ENCODE measurements at regions not wholly inside any gene's neighbourhood (a gene's known extent, or its start where the extent isn't known, plus 50 kb on each side); places are given as distances from the start of the nearest gene placed in this dataset.
"Not testable (repeated sequence)": the region's sequence is repeated elsewhere in the genome, so short reads cannot be mapped to it uniquely, and the experiment has no call there.

- no peaks in the 10 kb centered on the region for H3K36me3 ChIP-seq
- no peaks in the 10 kb centered on the region for H3K27me3 ChIP-seq
- no peaks in the 10 kb centered on the region for H4K20me1 ChIP-seq
- no peaks in the 10 kb centered on the region for H3K9me3 ChIP-seq
- TF ChIP-seq Cebpa-rat (IDR thresholded peaks at IDR 0.05) = no peak
- H3K4me3 ChIP-seq = no peak overlapping the region
- no peak overlapping the region for H3K4me2 ChIP-seq
- no peak overlapping the region for H3K9ac ChIP-seq
- peaks cover 12% of the 10 kb centered on the region for H3K4me1 ChIP-seq
- no peak overlapping the region for H3K27ac ChIP-seq
Measured at GRCh38 chr4:53858744-53859143, 205.7 kb downstream of the CHIC2 start.

DNA sequence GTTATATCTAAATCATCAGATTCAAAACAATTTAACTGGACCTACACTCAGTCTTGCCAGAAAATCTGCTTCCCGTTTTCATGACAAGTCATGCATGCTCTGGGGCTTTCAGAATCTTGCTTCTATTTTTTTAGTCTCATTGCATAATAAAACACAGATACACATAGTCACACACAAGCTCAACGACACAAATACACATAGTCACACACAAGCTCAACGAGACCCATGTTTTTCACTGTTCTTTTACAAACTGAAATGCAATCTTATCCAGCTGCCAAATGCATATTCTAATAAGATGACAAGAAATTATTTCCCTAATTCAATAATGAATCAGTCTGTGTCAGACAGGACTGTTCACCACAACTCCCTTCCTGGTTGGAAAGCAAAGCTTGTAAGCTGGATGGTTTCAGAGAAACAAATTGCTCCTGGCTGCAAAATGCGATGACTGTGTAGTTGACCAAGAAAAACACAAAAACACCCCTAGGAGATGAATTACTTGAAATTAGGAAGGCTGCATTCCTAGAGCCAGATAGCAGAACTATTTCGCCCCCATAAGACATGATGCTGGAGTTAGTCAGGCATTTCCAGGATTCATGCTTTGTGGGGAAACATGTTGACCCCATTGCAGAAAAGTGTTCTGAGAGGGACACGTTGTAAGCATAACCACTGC lies 208.7 kb downstream of the CHIC2 start:
- no peaks in the 10 kb centered on the region for H3K9me3 ChIP-seq
- peaks cover 14% of the 10 kb centered on the region for H3K4me1 ChIP-seq
- H3K4me3 ChIP-seq = no peak overlapping the region
- H3K27ac ChIP-seq = no peak overlapping the region
- no peaks in the 10 kb centered on the region for H4K20me1 ChIP-seq
- H3K27me3 ChIP-seq = no peaks in the 10 kb centered on the region
- H3K4me2 ChIP-seq = peak overlapping the region; percentile 27; the same call in 1 of the 2 replicates
- H3K36me3 ChIP-seq = no peaks in the 10 kb centered on the region
- TF ChIP-seq Cebpa-rat (IDR thresholded peaks at IDR 0.05) = no peak
- no peak overlapping the region for H3K9ac ChIP-seq

GRCh38 chr4:53854991-53855568 lies 209.3 kb downstream of the CHIC2 start:
- no peak overlapping the region for H3K4me3 ChIP-seq
- H3K4me2 ChIP-seq = peak overlapping the region; percentile 27; the same call in 1 of the 2 replicates

GRCh38 chr4:53852343-53852742 lies 212.1 kb downstream of the CHIC2 start:
- no peaks in the 10 kb centered on the region for H3K36me3 ChIP-seq
- H3K4me2 ChIP-seq = no peak overlapping the region
- H4K20me1 ChIP-seq = no peaks in the 10 kb centered on the region
- no peak for TF ChIP-seq Cebpa-rat (IDR thresholded peaks at IDR 0.05)
- H3K27ac ChIP-seq = no peak overlapping the region
- no peaks in the 10 kb centered on the region for H3K27me3 ChIP-seq
- H3K9me3 ChIP-seq = no peaks in the 10 kb centered on the region
- H3K4me3 ChIP-seq = no peak overlapping the region
- peaks cover 18% of the 10 kb centered on the region for H3K4me1 ChIP-seq
- H3K9ac ChIP-seq = no peak overlapping the region

More at GRCh38 chr4:53854991-53855568, 209.3 kb downstream of the CHIC2 start:
- H4K20me1 ChIP-seq = no peaks in the 10 kb centered on the region
- no peak overlapping the region for H3K27ac ChIP-seq
- no peak for TF ChIP-seq Cebpa-rat (IDR thresholded peaks at IDR 0.05)
- H3K9me3 ChIP-seq = no peaks in the 10 kb centered on the region
- H3K9ac ChIP-seq = no peak overlapping the region
- no peaks in the 10 kb centered on the region for H3K36me3 ChIP-seq
- H3K27me3 ChIP-seq = no peaks in the 10 kb centered on the region
- peaks cover 18% of the 10 kb centered on the region for H3K4me1 ChIP-seq

DNA sequence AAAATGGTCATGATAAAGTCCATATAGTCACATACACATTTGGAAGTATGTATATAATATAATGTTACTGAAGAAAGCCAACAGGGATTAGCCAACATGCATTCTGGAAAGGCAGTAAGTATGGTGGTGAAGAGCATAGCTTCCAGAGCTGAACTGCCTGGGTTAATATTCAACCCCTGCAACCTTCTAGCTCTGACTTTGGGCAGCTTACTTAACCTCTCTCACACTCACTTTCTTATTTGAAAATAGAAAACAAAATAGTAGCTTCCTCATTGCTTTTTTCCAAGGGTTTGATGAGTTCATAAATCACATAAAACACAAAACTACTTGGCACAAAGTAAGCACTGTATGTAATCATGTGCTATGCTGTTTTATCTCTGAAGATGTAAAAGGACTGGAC lies 216.4 kb downstream of the CHIC2 start:
- Histone ChIP-seq H3K4me1 (peaks cover 12% of the 10 kb centered on the region), H3K9me3 (no peaks in the 10 kb centered on the region), H3K27ac (no peak overlapping the region), H3K36me3 (no peaks in the 10 kb centered on the region), H3K4me2 (no peak overlapping the region), H4K20me1 (no peaks in the 10 kb centered on the region), H3K27me3 (no peaks in the 10 kb centered on the region), H3K4me3 (no peak overlapping the region), H3K9ac (no peak overlapping the region)
- TF ChIP-seq Cebpa-rat (IDR thresholded peaks at IDR 0.05) = no peak

GRCh38 chr4:53844551-53844950 lies 219.9 kb downstream of the CHIC2 start:
- H3K36me3 ChIP-seq = no peaks in the 10 kb centered on the region
- no peak for TF ChIP-seq Cebpa-rat (IDR thresholded peaks at IDR 0.05)
- H3K27ac ChIP-seq = no peak overlapping the region
- H3K9ac ChIP-seq = no peak overlapping the region
- no peaks in the 10 kb centered on the region for H3K27me3 ChIP-seq
- H3K4me2 ChIP-seq = no peak overlapping the region
- H3K4me1 ChIP-seq = peaks cover 5% of the 10 kb centered on the region; the same call in 1 of the 2 replicates
- no peak overlapping the region for H3K4me3 ChIP-seq
- no peaks in the 10 kb centered on the region for H4K20me1 ChIP-seq
- no peaks in the 10 kb centered on the region for H3K9me3 ChIP-seq

DNA sequence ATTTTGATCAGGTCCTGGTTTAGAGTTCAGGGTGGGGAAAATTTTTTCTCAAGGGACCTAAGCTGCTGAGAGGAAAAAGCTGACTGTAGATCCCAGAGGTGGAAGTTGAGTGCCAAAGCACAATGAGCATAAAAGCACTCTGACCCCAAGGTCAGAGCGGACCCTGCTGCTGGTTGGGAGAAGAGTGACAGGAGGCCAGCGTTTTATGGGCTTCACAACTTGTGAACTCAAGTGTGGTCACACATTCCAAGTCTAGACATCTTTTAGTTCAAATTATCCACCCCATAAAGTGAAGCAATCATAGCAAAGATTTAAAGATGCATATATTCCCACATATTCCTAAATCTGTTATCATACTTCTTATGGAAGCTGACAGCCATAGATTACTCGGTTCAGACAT lies 220.3 kb downstream of the CHIC2 start:
- Histone ChIP-seq H3K36me3 (no peaks in the 10 kb centered on the region), H3K4me2 (no peak overlapping the region), H3K9ac (no peak overlapping the region), H3K4me3 (no peak overlapping the region), H3K4me1 (peaks cover 5% of the 10 kb centered on the region; the same call in 1 of the 2 replicates), H3K27me3 (no peaks in the 10 kb centered on the region), H4K20me1 (no peaks in the 10 kb centered on the region), H3K9me3 (no peaks in the 10 kb centered on the region), H3K27ac (no peak overlapping the region)
- no peak for TF ChIP-seq Cebpa-rat (IDR thresholded peaks at IDR 0.05)

DNA sequence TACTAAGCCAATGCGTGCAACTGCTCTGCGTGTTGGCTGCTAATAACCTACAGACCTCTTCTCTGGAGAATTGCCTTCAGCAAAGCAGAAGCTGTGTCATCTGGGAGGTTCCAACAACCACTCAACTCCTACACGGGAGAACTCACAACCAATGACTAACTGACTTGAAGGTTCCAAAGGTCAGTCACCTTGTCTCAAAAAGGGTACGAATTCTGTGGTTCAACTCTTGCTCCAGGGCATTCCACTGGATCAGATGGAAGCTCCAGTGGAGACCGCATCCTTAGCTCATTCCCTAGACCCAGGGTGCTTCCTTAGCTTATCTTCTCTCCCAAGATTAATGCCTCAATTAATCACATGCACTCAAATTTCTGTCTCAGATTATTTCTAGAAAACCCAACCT lies 222.7 kb downstream of the CHIC2 start:
- H3K36me3 ChIP-seq = no peaks in the 10 kb centered on the region
- no peak overlapping the region for H3K4me3 ChIP-seq
- H3K4me2 ChIP-seq = no peak overlapping the region
- no peaks in the 10 kb centered on the region for H4K20me1 ChIP-seq
- H3K27ac ChIP-seq = no peak overlapping the region
- no peak overlapping the region for H3K9ac ChIP-seq
- H3K9me3 ChIP-seq = peaks cover 6% of the 10 kb centered on the region; the same call in 1 of the 2 replicates
- TF ChIP-seq Cebpa-rat (IDR thresholded peaks at IDR 0.05) = no peak
- H3K4me1 ChIP-seq = peaks cover 5% of the 10 kb centered on the region; the same call in 1 of the 2 replicates
- H3K27me3 ChIP-seq = no peaks in the 10 kb centered on the region

GRCh38 chr4:53840643-53841042 lies 223.8 kb downstream of the CHIC2 start:
- TF ChIP-seq Cebpa-rat (IDR thresholded peaks at IDR 0.05) = no peak
- no peak overlapping the region for H3K4me2 ChIP-seq
- peaks cover 5% of the 10 kb centered on the region; the same call in 1 of the 2 replicates for H3K4me1 ChIP-seq

GRCh38 chr4:53833302-53834003 lies 231.0 kb downstream of the CHIC2 start:
- not testable (repeated sequence) for H3K4me3 ChIP-seq, H3K4me2 ChIP-seq, H3K36me3 ChIP-seq, H3K27me3 ChIP-seq, H3K9ac ChIP-seq, H3K4me1 ChIP-seq, H3K27ac ChIP-seq, H4K20me1 ChIP-seq
- H3K9me3 ChIP-seq = peaks cover 64% of the 10 kb centered on the region

More at GRCh38 chr4:53840643-53841042, 223.8 kb downstream of the CHIC2 start:
- Histone ChIP-seq H3K9ac (no peak overlapping the region), H3K36me3 (no peaks in the 10 kb centered on the region), H3K9me3 (peaks cover 6% of the 10 kb centered on the region; the same call in 1 of the 2 replicates), H3K27me3 (no peaks in the 10 kb centered on the region), H4K20me1 (no peaks in the 10 kb centered on the region), H3K27ac (no peak overlapping the region), H3K4me3 (no peak overlapping the region)

Measured in BLaER1 (cell line).